DMS53 treated with DMSO at 0.1 percent for 48 hours (cell line): ENCODE measurements at regions not wholly inside any gene's neighbourhood (a gene's known extent, or its start where the extent isn't known, plus 50 kb on each side); places are given as distances from the start of the nearest gene placed in this dataset.

Experiments
- DNase-seq: peaks from one replicate; lab custom pipeline; 2025; ENCODE audit not compliant: unreplicated experiment; lab: John Stamatoyannopoulos, UW

- no peak for DNase-seq
Observed at GRCh38 chr6:113122060-113122459, 735.1 kb upstream of the MARCKS start.

DNA sequence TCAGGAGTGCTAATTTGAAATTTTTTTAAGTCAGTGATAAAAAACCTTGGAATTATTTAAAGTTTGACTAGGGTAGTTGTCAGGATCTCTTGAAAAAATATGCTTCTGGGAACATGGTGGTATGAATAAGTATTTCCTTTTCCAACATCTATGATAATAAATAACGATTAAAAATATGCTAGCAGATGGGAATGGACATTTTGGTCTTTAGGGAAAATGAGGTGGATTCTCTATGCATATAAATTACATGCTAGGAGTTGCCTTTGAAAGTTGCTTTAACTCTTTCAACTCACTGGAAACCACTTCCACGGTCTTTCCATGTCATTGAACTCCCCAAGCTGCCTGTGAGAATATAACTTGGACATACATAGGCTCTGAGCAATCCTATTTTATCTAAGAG is 731.5 kb upstream of the MARCKS start:
- no peak for DNase-seq

DNA sequence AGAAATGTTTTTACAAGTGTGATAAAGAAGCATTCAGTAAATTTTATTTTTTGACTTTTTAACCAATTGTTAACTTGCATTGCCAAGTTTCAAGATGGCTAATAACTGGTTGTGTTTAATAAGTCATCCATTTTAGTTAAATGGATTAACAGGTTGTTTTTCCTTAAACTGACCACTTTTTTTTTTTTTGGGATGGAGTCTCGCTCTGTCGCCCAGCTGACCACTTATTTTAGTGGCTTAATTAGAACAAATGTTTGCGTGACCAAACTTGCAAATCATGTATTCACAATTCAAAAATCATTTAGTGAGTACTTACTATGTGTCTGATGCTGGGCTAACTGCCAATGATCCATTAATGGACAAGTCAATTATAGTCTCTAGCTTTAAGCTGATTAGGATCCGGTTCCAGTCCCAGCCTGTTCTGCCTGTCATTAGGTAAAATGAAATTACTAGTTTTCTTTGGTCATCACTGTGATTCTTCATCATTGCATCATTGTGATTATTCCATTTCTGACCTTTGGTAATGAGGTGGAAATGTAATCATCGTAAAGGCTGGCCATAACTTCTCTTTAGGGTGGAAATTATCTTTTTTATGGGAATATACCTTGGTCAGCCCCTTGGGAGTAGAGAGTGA is 729.2 kb upstream of the MARCKS start:
- DNase-seq: no peak

DNA sequence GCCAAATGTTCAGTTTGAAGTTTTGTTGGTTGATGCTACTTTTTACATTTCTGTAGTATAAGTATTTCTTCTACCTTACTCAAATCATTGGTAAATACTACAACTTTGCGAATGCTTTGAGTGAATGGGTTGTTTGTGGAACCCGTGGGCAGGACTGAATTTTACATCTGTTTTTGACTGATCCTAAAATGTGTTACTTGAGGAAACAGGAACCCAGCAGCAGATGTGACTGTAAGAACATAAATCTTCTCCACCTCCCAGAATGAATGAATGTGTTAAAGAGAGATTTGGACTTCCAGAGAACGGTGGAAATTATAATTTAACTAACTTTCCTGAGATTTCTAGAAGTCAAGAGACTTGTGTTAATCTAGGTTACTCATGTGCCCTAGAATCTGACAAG is 728.5 kb upstream of the MARCKS start:
- no peak for DNase-seq

DNA sequence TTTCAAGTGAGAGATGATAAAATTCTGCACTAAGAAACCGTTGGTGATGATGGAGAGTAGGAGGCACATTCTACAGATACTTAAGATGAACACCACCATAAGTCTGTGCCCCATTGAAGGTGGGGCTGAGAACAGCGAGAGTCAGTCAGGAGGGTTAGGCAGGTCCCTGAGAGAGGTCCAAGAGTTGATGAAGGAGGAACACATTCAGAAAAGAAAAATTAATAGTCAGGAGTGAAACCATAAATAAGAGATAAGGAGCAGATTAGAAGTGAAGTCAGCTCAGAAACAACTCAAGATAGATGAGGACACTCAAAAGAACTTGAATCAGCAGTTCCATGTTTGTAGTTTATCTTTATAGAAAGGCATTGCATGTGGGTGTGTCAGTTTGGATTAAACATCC is 727.2 kb upstream of the MARCKS start:
- DNase-seq: no peak

DNA sequence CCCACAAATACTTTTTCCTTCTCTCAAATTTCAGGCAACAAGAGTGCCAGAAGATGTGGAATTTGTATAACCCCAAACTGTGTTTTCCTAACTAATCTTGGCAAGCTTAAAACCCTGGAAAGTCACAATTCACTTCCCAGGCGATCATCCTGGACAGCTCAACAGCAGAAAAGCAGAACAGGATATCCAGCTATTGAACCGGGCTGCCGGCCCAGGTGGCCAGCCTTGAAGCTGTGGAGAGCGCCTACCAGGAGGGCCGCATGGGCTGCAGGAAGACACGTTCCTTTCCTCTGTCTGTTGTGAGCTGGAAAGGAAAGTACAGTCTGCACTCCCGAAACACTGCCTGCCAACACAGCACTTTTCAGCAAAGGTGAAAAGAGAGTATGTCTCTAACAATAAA is 719.7 kb upstream of the MARCKS start:
- DNase-seq: no peak

GRCh38 chr6:113140721-113141120 is 716.4 kb upstream of the MARCKS start:
- DNase-seq: no peak

DNA sequence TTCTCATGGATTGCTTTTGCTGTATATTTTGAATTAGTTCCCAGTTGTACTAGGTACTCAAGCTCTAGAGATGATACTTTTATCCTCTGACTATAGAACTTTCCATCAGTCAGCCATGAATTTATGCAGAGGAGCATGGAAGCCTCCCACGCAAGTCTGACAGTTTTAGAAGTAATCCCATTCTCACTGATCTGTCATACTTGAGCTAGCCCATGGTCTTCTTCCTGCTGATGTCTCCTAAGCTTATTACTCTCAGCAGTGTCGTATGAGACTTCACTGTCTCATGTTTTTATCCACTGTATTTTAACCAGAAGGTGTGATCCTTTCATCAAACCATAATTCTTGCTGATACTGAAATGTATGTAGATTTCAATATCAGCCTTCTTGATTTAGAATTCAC is 715.2 kb upstream of the MARCKS start:
- DNase-seq: no peak

DNA sequence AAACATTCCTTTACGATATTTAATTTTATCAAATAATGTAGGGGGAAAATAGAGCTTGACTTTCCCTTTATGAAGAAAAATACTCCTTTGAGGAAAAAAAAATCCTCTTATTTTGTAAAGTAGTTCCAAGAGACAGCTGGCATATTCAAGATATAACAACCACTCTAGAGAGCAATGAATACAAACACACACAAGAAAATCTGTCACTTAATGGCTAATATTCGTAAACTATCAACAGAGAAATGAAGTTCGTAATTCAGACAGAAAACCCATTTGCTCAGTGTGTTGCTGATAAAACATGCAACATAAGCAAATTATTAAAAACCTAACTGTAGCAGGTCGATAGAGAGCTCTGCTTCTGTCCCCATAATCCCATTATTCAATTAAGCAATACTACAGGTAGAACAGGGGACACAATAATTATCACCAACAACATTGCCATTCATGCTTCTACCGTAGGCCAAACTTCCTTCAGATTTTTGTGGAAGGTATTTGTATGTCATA is 714.4 kb upstream of the MARCKS start:
- DNase-seq: no peak

- DNase-seq: no peak
Observed at GRCh38 chr6:113143206-113143605, 713.9 kb upstream of the MARCKS start.

DNA sequence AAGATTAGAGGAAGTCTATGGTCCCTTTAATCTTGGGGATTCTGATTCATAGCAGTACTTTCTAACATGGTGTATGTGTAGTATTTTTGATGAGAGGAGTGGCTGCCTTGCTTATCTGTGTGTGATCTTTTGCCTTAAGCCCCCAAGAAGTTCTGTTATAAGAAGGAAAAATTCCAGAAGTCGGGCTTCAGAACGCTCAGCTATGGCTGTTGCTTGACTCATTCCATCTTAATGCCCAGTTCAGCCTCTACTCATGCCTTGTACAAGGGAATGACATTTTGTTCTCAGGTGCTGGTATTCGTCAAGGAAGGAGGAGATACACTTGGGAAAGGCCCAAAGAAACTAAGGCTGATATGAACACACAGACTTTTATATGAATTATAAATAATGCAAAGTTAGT is 713.0 kb upstream of the MARCKS start:
- DNase-seq: no peak

DNA sequence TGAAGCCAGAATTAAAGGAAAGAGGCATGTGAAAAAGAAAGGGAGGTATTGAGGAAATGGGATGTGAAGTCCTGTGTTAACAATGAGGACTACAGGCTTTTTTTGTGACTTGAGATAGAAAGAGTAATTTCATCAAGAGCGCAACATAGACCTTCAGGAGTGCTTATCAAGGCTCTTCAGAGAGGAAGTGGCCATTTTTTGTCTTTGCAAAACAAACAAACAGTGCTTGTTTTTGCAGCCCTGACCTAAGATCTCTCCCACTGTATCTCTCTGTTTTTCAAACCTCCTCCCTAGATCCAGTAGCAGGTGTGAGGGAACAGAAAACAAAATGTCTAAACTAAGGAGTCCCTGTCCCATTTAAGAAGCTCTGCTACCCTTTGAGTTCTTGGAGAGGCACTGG is 710.3 kb upstream of the MARCKS start:
- peak; percentile 15 for DNase-seq

DNA sequence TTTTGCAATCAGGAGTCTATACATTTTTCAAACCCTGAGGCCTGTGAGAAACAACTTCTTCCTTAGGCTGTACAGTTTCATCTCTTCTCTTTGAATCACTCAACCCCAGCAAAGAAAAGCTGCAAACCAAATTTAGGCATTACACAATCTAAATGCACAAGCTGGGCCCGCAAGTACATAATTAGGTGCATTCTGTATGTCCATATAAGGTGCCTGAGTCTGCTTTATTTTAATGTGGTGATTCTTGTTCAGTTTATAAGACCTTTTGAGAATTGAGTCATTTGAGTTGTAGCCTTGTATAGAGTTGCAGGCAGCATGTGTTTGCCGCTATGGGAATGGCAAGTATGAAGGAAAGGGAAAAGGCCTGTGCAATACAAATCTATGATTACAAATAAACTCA is 709.6 kb upstream of the MARCKS start:
- no peak for DNase-seq

DNA sequence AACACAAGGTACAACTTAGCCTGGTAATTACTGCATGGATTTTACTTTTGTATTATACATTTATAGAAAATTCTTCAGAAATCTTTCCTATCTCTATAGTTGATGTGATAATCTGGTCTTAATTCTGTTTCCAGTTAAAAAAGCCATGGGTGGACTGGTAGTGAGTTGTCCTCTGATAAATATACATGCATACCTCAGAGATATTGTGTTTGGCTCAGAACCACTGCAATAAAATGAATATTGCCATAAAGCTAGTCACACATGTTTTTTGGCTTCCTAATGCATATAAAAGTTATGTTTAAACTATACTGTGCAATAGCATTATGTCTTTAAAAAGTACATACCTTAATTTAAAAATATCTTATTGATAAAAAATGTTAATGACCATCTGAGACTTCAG is 708.6 kb upstream of the MARCKS start:
- DNase-seq: no peak

DNA sequence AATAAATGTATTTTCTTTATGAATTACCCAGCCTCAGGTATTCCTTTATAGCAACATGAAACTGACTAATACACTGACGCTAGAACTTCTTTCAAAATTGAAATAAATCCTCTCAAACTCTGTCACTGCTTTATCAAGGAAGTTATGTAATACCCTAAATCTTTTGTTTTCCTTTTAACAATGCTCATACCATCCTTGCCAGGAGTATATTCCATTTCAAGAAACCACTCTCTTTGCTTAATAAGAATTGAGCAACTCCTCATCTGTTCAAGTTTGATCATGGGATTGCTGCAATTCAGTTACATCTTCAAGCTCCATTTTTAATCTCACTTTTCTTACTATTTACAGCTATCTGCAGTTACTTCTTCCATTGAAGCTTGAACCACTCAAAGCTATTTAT is 707.6 kb upstream of the MARCKS start:
- no peak for DNase-seq

DNA sequence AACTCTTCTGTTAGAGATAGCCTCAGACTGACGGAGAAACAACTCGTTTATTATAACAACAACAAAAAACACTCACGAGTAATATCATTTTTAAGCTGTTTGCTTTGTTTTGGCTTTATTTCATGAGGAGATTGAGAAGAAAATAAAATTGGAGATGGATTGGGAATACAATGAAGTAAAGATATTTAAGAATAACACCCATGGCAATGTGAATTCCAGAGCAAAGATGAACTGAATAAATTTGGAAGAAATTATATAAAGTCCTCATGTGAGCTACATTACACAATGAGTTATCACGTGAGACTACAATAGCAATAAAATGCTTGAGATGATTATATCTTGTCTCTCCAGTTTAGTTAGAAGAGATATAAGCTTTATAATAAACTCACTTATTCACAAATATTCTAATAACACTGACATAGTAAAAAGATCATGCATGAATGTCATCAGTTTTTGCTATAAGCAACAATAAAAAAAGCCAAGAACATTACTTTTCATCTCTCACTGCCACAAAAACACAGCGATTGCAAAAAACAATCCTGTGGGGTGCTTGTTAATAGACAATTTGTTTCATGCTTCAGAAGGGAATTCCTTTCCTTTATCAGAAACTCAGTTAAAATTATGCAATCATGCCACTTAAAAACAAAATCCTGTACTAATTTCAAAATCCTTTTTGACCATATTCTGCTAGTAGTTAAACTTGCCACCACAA is 696.7 kb upstream of the MARCKS start:
- DNase-seq: no peak

DNA sequence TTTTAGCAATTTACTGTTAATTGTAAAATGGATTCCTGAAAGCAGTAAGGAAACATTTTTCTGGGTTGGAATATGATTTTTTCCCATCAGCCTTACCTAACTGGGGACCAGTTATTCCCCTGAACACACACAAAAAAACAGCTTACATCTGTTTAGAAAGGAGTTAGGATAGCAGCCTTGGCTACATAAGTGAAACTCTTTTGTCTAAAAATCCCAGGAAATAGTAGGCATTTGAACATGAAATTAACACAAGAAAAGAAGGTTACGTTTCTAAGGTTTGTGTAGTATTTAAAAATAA is 696.2 kb upstream of the MARCKS start:
- DNase-seq: no peak

- DNase-seq: no peak
Observed at GRCh38 chr6:113162739-113163138, 694.4 kb upstream of the MARCKS start.

DNA sequence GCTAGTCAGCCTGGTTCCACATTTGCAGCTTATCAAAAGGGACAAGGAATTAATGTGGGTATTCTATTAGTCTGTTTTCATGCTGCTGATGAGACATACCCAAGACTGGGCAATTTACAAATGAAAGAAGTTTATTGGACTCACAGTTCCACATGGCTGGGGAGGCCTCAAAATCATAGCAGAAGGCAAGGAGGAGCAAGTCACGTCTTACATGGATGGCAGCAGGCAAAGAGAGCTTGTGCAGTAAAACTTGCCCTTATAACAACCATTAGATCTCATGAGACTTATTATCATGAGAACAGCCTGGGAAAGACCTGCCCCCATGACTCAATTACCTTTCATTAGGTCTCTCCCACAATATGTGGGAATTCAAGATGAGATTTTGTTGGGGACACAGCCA is 689.1 kb upstream of the MARCKS start:
- no peak for DNase-seq

GRCh38 chr6:113169484-113169883 is 687.7 kb upstream of the MARCKS start:
- DNase-seq: no peak

DNA sequence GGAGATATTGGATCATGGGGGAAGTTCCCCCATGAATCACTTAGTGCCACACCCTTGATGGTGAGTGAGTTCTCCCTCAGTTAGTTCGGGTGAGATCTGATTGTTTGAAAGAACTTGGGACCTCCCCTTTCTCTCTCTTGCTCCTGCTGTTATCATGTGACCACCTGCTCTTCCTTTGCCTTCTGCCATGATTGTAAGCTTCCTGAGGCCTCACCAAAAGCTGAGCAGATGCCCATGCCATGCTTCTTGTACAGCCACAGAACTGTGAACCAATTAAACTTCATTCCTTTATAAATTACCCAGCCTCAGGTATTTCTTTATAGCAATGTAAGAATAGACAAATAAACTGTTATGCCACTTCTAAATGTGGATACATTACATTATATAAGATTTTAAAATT is 686.7 kb upstream of the MARCKS start:
- no peak for DNase-seq

GRCh38 chr6:113171882-113172281 is 685.3 kb upstream of the MARCKS start:
- peak; percentile 6 for DNase-seq

GRCh38 chr6:113172531-113172966 is 684.6 kb upstream of the MARCKS start:
- DNase-seq: peak; percentile 26
